A549 (cell line): ENCODE measurements at regions not wholly inside any gene's neighbourhood (a gene's known extent, or its start where the extent isn't known, plus 50 kb on each side); places are given as distances from the start of the nearest gene placed in this dataset.

ENCODE experiments used
- ATAC-seq, 2 experiments: fragments of 200-7000 bp in 1 of 2; fragments of >200 bp in 1 of 2; cut with Nextera tagmentation in 1 of 2; cut with Tn5 transposase in 1 of 2; 3 replicates each; pipeline versions ENCODE4 v1.8.0 to v1.9.1; 2018 to 2020; ENCODE audit warnings: mild to moderate bottlenecking in 1 of 2, moderate library complexity in 1 of 2
- CTCF ChIA-PET: fragments of 300-600 bp; sonication (Branson Sonifier 250); formaldehyde crosslinking; extraction: SDS; loops from one replicate; lab custom pipeline; 2021; ENCODE audit warnings: antibody characterized with exemption, inconsistent platforms; lab: Yijun Ruan, JAX
- POLR2A ChIA-PET: fragments of 350-600 bp; formaldehyde crosslinking; extraction: SDS; loops from one replicate; lab custom pipeline; 2021; ENCODE audit warnings: antibody characterized with exemption, inconsistent platforms; lab: Yijun Ruan, JAX
- DNase-seq, 2 experiments: peaks; one replicate each; pipeline versions ENCODE4 v3.0.0 to v3.0.0-alpha.2; 2011 to 2016; ENCODE audit warnings: low read depth in 1 of 2, low spot score in 1 of 2
- FAIRE-seq: peaks from 2 replicates; lab custom pipeline; 2011; peaks lifted over from hg19 to GRCh38; lab: Jason Lieb, UNC
- H3K27ac ChIP-seq, 2 experiments: fragments of >200 bp; sonication (Bioruptor Twin); formaldehyde crosslinking; 3 replicates each; pipeline ENCODE4 v1.5.1; 2016 to 2017
- H3K4me1 ChIP-seq: fragments of >200 bp; sonication (Bioruptor Twin); formaldehyde crosslinking; 3 replicates; pipeline ENCODE4 v1.6.1; 2016
- H3K4me2 ChIP-seq: fragments of >200 bp; sonication (Bioruptor Twin); formaldehyde crosslinking; 3 replicates; pipeline ENCODE4 v1.6.1; 2016
- H3K4me3 ChIP-seq: fragments of >200 bp; sonication (Bioruptor Twin); formaldehyde crosslinking; 3 replicates; pipeline ENCODE4 v1.5.1; 2016
- H3K9me3 ChIP-seq: fragments of >200 bp; sonication (Bioruptor Twin); formaldehyde crosslinking; 3 replicates; pipeline ENCODE4 v1.6.1; 2016
- BCL3 ChIP-seq: fragments of >200 bp; sonication (Bioruptor Twin); formaldehyde crosslinking; IDR thresholded peaks from 3 replicates; pipeline ENCODE4 v1.6.1; 2016
- CBX2 ChIP-seq: fragments of 200-600 bp; sonication (generic); IDR thresholded peaks from 2 replicates; pipeline ENCODE4 v1.6.1; 2016; ENCODE audit warnings: low read depth, mild to moderate bottlenecking, borderline replicate concordance
- CHD2 ChIP-seq: fragments of 150-350 bp; IDR thresholded peaks from 2 replicates; pipeline ENCODE4 v1.6.1; 2014; ENCODE audit warnings: low read length; ENCODE audit not compliant: partially characterized antibody
- CHD4 ChIP-seq: fragments of 200-600 bp; sonication (generic); IDR thresholded peaks from 2 replicates; pipeline ENCODE4 v1.6.1; 2016; ENCODE audit warnings: antibody characterized with exemption, mild to moderate bottlenecking, borderline replicate concordance
- CTCF ChIP-seq: fragments of >200 bp; sonication (Bioruptor Twin); formaldehyde crosslinking; IDR thresholded peaks from 3 replicates; pipeline ENCODE4 v1.5.1; 2016
- EHMT2 ChIP-seq: fragments of 200-600 bp; sonication (generic); IDR thresholded peaks from 2 replicates; pipeline ENCODE4 v1.6.1; 2016; ENCODE audit warnings: antibody characterized with exemption, low read depth, mild to moderate bottlenecking, moderate library complexity
- EP300 ChIP-seq, 2 experiments: fragments of >200 bp; sonication (Bioruptor Twin); formaldehyde crosslinking; IDR thresholded peaks; 2 replicates in 1 of 2; 3 replicates in 1 of 2; pipeline ENCODE4 v1.6.1; 2016 to 2017
- ESRRA ChIP-seq: fragments of 150-350 bp; IDR thresholded peaks from 2 replicates; pipeline ENCODE4 v1.6.1; 2014; ENCODE audit warnings: mild to moderate bottlenecking, low read length, borderline replicate concordance
- FOSL2 ChIP-seq, 2 experiments: fragments of 450-650 bp in 1 of 2; fragments of >200 bp in 1 of 2; sonication (Bioruptor Twin) in 1 of 2; formaldehyde crosslinking; IDR thresholded peaks; 2 replicates each; pipeline versions ENCODE4 v1.5.0 to v1.6.1; 2016 to 2020; ENCODE audit warnings: mild to moderate bottlenecking in 1 of 2, moderate library complexity in 1 of 2
- HES2 ChIP-seq: fragments of >200 bp; sonication (Bioruptor Twin); formaldehyde crosslinking; IDR thresholded peaks from 2 replicates; pipeline ENCODE4 v1.6.1; 2016
- HEYL ChIP-seq: fragments of 250-450 bp; sonication (Bioruptor Pico); IDR thresholded peaks from 2 replicates; pipeline ENCODE4 v1.8.0; 2021; ENCODE audit warnings: mild to moderate bottlenecking, moderate library complexity
- HOXA7 ChIP-seq: fragments of 250-450 bp; sonication (Bioruptor Pico); IDR thresholded peaks from 2 replicates; pipeline ENCODE4 v1.5.0; 2020; ENCODE audit warnings: mild to moderate bottlenecking, moderate library complexity
- KDM1A ChIP-seq: fragments of 200-600 bp; sonication (generic); IDR thresholded peaks from 2 replicates; pipeline ENCODE4 v1.6.1; 2016; ENCODE audit warnings: low read depth, mild to moderate bottlenecking
- KDM5A ChIP-seq: fragments of 200-600 bp; sonication (generic); IDR thresholded peaks from 2 replicates; pipeline ENCODE4 v1.6.1; 2016; ENCODE audit warnings: antibody characterized with exemption, mild to moderate bottlenecking
- MAFK ChIP-seq: fragments of 450-650 bp; IDR thresholded peaks from 2 replicates; pipeline ENCODE4 v1.6.1; 2014; ENCODE audit not compliant: partially characterized antibody
- MAZ ChIP-seq: fragments of 150-350 bp; IDR thresholded peaks from 2 replicates; pipeline ENCODE4 v1.6.1; 2014; ENCODE audit warnings: antibody characterized with exemption, low read depth, low read length, borderline replicate concordance
- NFE2L2 ChIP-seq: fragments of 150-350 bp; conservative IDR thresholded peaks from 2 replicates; pipeline ENCODE4 v1.6.1; 2014; ENCODE audit warnings: low read length
- RARB ChIP-seq: fragments of 250-450 bp; sonication (Bioruptor Pico); IDR thresholded peaks from 2 replicates; pipeline ENCODE4 v1.8.0; 2021; ENCODE audit warnings: mild to moderate bottlenecking, moderate library complexity
- RCOR1 ChIP-seq: fragments of 150-350 bp; IDR thresholded peaks from 2 replicates; pipeline ENCODE4 v1.6.1; 2014; ENCODE audit warnings: antibody characterized with exemption, low read length, low read depth
- RFX5 ChIP-seq: fragments of 450-650 bp; IDR thresholded peaks from 2 replicates; pipeline ENCODE4 v1.7.1; 2014; ENCODE audit warnings: antibody characterized with exemption, mild to moderate bottlenecking, moderate library complexity
- SMC3 ChIP-seq: fragments of >200 bp; sonication (Bioruptor Twin); formaldehyde crosslinking; IDR thresholded peaks from 3 replicates; pipeline ENCODE4 v1.6.1; 2018; ENCODE audit warnings: inconsistent platforms
- TFCP2L1 ChIP-seq: fragments of 250-450 bp; sonication (Bioruptor Pico); IDR thresholded peaks from 2 replicates; pipeline ENCODE4 v1.5.0; 2021; ENCODE audit warnings: mild to moderate bottlenecking
- ZFP36 ChIP-seq: fragments of 450-650 bp; IDR thresholded peaks from 2 replicates; pipeline ENCODE4 v1.6.1; 2014; ENCODE audit warnings: borderline replicate concordance; ENCODE audit not compliant: partially characterized antibody
- ZNF302 ChIP-seq: fragments of 250-450 bp; sonication (Bioruptor Pico); IDR thresholded peaks from 2 replicates; pipeline ENCODE4 v1.9.0; 2021; ENCODE audit warnings: inconsistent platforms, mild to moderate bottlenecking, moderate library complexity
- WGBS: methylation state at CpG from one replicate; pipeline ENCODE4 v1.1.6; 2017; ENCODE audit errors: missing lambda C conversion rate; 5-methylcytosine and 5-hydroxymethylcytosine counted together

- ChIA-PET CTCF (no interaction called here), POLR2A (no interaction called here)
- FAIRE-seq (no peak), ATAC-seq (no peak), DNase-seq (no peak)
- H3K9me3 ChIP-seq = peaks cover 14% of the 10 kb centered on the region; the same call in 1 of the 3 replicates
- H3K4me3 ChIP-seq = no peak overlapping the region
- 91% methylated on average over 5 of the region's 5 CpGs for WGBS
- TF ChIP-seq KDM1A = no peak
- no peak for TF ChIP-seq MAFK
- TF ChIP-seq NFE2L2 = no peak
- TF ChIP-seq SMC3 = no peak
- TF ChIP-seq RCOR1 = no peak
- no peak for TF ChIP-seq ESRRA
- no peak for TF ChIP-seq RARB (CRISPR knock-in tag)
- no peak for TF ChIP-seq MAZ
- no peak for TF ChIP-seq TFCP2L1 (CRISPR knock-in tag)
- no peak for TF ChIP-seq HEYL (CRISPR knock-in tag)
- TF ChIP-seq FOSL2 (IDR thresholded peaks at IDR 0.05) = no peak
- TF ChIP-seq FOSL2 (CRISPR knock-in tag; IDR thresholded peaks at IDR 0.05) = no peak
- no peak for TF ChIP-seq EP300 (IDR thresholded peaks at IDR 0.05)
- no peak for TF ChIP-seq HOXA7 (CRISPR knock-in tag)
- peaks cover 21% of the 10 kb centered on the region for H3K4me1 ChIP-seq
- H3K4me2 ChIP-seq = no peak overlapping the region
- peak overlapping the region in 1 of 2 experiments; percentile 18; a peak in 2 of 6 replicates for H3K27ac ChIP-seq
These were observed 255.9 kb downstream of the NFKBIZ start for GRCh38 chr3:102105193-102105592.

- ATAC-seq (no peak), DNase-seq (no peak), FAIRE-seq (no peak)
- no peak overlapping the region for H3K4me3 ChIP-seq
- TF ChIP-seq ZNF302 (CRISPR knock-in tag) = no peak
- TF ChIP-seq KDM5A = no peak
- no peak for TF ChIP-seq ZFP36
- no peak for TF ChIP-seq CBX2
- no peak for TF ChIP-seq BCL3
- TF ChIP-seq CHD4 = no peak
- no peak for TF ChIP-seq HES2
- TF ChIP-seq KDM1A = no peak
- TF ChIP-seq CHD2 = no peak
- no peak for TF ChIP-seq CTCF
- no peak for TF ChIP-seq RCOR1
- no peak for TF ChIP-seq RFX5
- no peak for TF ChIP-seq HEYL (CRISPR knock-in tag)
- TF ChIP-seq EHMT2 = no peak
- POLR2A ChIA-PET = no interaction called here
- 76% methylated on average over 9 of the region's 9 CpGs for WGBS
- peaks cover 21% of the 10 kb centered on the region for H3K4me1 ChIP-seq
- H3K9me3 ChIP-seq = peaks cover 14% of the 10 kb centered on the region; the same call in 1 of the 3 replicates
- CTCF ChIA-PET = no interaction called here
- no peak overlapping the region for H3K27ac ChIP-seq
- H3K4me2 ChIP-seq = no peak overlapping the region
These were observed 257.2 kb downstream of the NFKBIZ start for GRCh38 chr3:102106416-102107097.
